Right renal pelvis (tissue), 4 donors: ENCODE measurements at regions not wholly inside any gene's neighbourhood (a gene's known extent, or its start where the extent isn't known, plus 50 kb on each side); places are given as distances from the start of the nearest gene placed in this dataset.
"Not testable (repeated sequence)": the region's sequence is repeated elsewhere in the genome, so short reads cannot be mapped to it uniquely, and the experiment has no call there.

Experiments used
- DNase-seq, 4 donors: peaks; one replicate each; pipeline ENCODE4 v3.0.0-alpha.2; 2013; ENCODE audit warnings: low read depth in 4 of 4, low spot score in 3 of 4, missing footprints in 1 of 4

DNA sequence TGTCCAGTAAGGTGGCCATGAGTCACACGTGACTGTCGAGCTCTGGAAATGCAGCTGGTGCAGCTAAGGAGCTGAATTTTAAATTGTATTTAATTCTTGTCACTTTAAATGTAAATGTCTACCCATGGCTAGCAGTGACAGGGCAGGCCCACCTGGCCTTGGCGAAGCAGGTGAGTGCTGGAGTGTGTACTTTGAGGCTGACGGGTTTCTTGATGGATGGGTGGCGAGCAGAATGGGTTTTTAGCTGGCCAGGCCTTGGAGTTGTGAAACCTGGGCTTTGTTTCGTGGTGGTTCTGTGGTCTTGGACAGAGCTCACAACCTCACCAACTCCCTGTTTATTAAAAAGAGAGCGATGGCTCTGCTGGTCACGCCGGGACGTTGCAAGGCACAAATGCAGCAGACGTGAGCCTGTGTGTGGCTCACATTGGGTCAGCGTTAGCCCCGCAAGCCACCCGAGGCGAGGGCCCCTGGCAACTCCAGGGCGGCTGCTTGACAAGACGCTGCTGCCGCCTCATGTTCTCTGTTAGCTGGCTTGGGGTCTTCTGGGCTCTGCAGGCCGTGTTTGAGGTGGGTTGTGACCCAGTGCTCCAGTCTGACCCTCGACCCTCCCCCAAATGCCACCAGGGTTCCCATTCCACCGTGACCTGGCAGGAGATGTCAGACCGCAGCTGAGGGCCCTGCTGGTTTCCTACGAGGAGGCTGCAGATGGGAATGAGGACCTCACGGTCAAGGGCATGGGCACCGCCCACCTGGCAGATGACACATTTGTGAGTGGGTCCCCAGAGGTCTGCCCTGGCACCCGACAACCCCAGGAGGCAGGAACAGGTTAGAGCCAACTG is 184.1 kb upstream of the ZNF469 start:
- DNase-seq: not testable (repeated sequence)

DNA sequence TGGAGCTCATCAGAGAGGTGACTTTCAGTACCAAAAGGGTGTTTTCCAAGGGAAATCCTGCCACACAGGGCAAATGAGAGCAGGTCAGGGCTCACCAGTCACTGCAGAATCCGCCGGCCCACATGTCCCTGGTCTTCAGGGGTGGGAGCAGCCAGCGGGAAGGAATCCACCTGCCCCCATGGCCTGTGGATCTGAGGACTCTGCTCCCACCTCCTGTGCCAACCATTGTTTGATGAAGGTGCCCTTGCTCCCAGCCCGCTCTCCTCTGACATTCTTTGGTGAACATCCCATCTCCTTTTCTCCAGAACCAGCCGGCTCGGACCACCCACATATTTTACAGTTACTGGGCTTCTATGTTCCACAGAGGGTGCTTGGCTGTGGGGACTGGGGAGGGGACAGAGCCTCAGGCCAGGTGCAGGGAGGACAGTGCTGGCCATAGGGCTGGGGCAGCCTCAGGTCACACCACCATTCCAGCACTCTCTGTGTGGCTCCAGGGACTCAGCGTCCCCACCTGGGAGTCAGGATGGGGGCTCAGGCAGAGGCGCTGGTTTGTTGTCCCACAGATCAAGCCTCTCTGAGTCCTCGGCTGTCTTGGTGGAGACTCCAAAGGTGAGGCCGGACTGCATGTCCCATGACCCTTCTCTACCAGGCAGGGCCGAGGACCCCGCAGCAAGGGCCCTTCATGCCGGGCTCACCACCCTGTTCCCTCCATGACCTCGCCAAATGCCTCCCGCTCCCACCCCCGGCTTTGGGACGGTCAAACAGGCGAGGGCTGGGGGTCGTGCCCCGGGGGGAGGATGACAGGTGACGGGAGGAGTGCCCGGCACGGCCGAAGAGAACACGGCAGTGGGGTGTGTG is 183.2 kb upstream of the ZNF469 start:
- not testable (repeated sequence) for DNase-seq

DNA sequence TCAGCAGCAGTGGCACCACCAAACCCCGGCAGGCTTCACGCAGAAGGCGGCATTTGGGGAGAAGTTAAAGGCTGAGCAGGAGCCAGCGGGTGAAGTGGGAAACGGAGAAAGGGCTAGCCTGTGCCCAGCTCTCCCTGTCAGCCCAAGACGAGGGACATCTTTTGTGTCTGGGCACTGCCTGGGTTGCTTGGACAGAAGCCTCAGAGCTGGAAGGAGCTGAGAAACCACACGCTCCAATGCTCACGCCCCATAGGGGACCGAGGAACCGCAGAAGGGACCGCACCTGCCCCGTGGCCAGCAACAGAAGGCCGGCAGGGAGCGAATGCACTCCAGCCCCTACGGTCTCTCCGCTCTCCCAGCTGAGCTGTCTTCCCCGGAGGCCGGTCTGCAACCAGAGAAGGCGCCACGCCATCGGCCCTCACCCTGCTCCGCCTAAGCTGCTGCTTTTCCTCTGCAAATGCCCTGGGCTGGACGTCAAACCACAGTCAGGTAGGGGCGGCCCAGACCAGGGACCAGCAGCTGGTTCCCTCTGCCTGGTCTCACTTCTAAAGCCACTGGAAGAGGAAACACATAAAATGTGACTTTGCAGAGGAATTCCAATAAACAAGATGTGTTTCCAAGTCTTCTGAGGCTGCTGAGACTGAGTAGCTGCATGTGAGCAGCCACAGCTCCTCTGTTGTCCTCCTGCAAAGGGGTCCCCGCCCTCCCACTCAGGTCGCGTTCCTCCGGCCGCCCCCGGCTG is 182.4 kb upstream of the ZNF469 start:
- not testable (repeated sequence) for DNase-seq

- DNase-seq: no peak
These were observed 181.9 kb upstream of the ZNF469 start for GRCh38 chr16:88200896-88201185.

GRCh38 chr16:88201611-88202010 is 181.1 kb upstream of the ZNF469 start:
- DNase-seq: not testable (repeated sequence)

- DNase-seq: no peak
These were observed 180.5 kb upstream of the ZNF469 start for GRCh38 chr16:88202207-88202745.

DNA sequence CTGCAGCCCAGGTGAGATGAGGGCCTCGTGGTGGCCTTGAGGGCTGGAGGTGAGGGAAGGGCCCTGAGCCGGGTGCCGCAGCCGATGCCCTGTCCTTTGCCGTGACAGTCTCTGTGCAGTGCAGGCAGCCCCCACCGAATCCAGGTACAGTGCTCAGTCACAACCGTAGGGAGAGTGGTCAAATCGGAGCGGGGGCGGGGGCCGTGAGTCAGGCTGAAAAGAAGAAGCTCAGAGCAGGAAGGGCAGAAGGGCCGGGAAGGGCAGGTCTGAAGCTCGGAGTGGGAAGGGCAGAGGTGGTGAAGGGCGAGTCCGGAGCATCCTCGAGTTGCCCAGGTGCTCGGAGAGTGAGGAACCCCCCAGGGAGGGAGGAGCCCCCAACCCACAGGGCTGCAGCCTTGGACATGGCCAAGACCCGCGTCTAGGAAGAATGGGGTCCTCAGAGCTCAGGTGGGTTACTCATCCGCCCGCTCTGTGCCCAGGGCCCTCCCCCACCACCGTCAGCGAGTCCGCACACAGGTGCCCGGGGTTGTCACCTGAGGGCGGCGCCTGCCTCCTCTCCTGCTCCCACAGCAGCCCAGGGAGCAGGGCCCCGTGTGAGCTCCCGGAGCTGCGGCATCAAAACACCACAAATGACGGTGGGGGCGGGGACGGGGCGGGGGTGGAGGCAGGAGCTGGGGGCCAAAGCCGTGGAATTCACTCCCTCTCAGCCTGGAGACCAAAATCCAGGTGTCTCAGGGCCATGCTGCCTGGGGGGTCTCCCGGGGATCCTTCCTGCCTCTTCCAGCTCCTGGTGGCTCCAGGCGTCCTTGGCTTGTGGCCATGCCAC is 179.7 kb upstream of the ZNF469 start:
- not testable (repeated sequence) for DNase-seq

- not testable (repeated sequence) for DNase-seq
These were observed 178.3 kb upstream of the ZNF469 start for GRCh38 chr16:88204131-88205110.

GRCh38 chr16:88205482-88205881 is 177.3 kb upstream of the ZNF469 start:
- not testable (repeated sequence) for DNase-seq

GRCh38 chr16:88206006-88206405 is 176.8 kb upstream of the ZNF469 start:
- DNase-seq: not testable (repeated sequence)

DNA sequence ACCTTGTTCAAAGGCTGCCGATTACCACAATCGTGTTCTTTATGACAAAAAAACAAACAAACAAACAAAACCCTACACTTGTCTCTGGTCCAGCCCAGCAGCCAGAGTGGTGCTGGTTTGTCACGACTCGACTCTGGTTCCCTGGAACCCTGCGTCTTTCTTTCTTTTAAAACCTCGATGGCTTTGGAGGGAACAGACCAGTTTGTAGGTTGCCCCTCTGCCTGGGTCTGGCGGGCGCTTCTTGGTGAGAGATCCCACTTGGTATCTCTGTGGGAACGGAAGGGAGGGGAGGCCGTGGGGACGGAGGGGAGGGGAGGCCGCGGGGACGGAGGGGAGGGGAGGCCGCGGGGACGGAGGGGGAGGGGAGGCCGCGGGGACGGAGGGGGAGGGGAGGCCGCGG is 176.2 kb upstream of the ZNF469 start:
- not testable (repeated sequence) for DNase-seq

- no peak for DNase-seq
These were observed 174.6 kb upstream of the ZNF469 start for GRCh38 chr16:88208112-88208511.

- DNase-seq: not testable (repeated sequence)
These were observed 174.0 kb upstream of the ZNF469 start for GRCh38 chr16:88208776-88209175.

DNA sequence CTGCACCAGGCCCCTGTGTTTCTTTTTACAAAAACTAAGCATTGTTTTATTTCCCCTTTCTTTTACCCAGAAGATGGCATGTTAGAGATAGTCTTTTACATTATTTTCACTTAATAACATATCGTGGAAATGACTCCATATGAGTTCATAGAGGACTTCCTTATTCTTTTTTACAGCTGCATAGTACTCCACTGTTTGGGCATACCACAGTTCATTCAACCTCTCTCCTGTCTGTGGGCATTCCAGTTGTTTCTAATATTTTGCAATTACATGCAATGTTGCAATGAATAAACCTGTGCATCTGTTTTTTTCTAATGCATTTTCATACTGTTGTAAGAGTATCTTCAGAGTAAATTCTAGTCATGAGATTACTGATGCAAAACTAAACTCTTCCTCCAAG is 173.2 kb upstream of the ZNF469 start:
- not testable (repeated sequence) for DNase-seq

DNA sequence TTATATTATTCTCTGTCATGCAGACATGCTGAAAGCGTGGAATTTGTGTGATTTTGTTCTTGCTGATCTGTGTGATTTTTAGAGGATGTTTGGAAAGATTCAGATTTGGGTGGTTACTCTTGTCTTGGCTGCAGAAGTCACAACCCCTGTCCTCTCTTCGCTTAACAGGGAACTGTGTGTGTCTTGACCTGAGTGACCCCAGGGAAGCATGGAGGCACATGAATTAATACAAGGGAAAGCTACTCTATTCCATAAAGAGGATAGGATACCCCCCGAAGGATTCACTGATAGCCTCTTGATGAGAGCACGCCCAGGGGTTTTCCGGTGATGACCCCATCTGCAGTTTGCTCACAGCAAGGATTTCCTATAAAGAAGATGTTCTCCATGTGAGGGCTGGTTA is 168.8 kb upstream of the ZNF469 start:
- not testable (repeated sequence) for DNase-seq

GRCh38 chr16:88221001-88221761 is 161.6 kb upstream of the ZNF469 start:
- DNase-seq: not testable (repeated sequence)

DNA sequence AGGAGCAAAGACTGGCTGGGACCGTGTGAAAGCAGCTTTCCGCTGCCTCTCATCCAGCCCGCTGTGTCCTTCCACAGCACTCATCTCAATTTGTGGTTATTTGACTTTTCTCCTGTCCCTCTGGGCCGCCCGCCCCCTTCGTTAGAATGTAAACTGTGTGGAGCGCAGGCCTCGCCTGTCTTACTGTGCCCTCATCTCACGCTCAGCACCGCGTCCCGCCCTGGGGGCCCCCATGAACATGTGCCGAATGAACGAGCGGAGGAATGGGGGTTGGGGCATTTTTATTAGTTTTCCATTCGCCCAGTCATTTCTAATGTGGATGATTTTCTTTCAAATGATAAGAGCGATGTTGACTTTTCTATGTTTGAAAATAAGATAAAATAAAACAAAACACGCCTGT is 159.1 kb upstream of the ZNF469 start:
- not testable (repeated sequence) for DNase-seq
